MM.1S (cell line): ENCODE measurements at regions not wholly inside any gene's neighbourhood (a gene's known extent, or its start where the extent isn't known, plus 50 kb on each side); places are given as distances from the start of the nearest gene placed in this dataset.

ENCODE experiments used
- CTCF ChIP-seq: fragments of 300-600 bp; sonication (generic); IDR thresholded peaks from 2 replicates; pipeline ENCODE4 v1.5.1; 2016; ENCODE audit warnings: antibody characterized with exemption, low read length, mixed read lengths
- EZH2 ChIP-seq: fragments of 300-600 bp; sonication (generic); optimal IDR thresholded peaks from 2 replicates; pipeline ENCODE3; 2017; ENCODE audit warnings: low read depth, mild to moderate bottlenecking, antibody characterized with exemption, low read length, mixed read lengths
- EZH2phosphoT487 ChIP-seq: fragments of 300-600 bp; sonication (generic); IDR thresholded peaks from 2 replicates; pipeline ENCODE4 v1.6.1; 2018; ENCODE audit warnings: antibody characterized with exemption, low read length

- TF ChIP-seq CTCF (no peak), EZH2 (no peak), EZH2phosphoT487 (no peak)
Observed at GRCh38 chr1:101314244-101314643, 77.4 kb downstream of the S1PR1 start.
